ENCODE measurements at regions not wholly inside any gene's neighbourhood (a gene's known extent, or its start where the extent isn't known, plus 50 kb on each side); places are given as distances from the start of the nearest gene placed in this dataset.

- Histone ChIP-seq H3K27ac (ENCODE audit: low read depth, low read length) (no peak overlapping the region), H3K23ac (ENCODE audit: insufficient read length) (no peak overlapping the region), H3K9me3 (ENCODE audit: insufficient read depth in 2 of 2, low read depth in 1 of 2, low read length in 1 of 2) (no peaks in the 10 kb centered on the region), H3K4me2 (ENCODE audit: insufficient read depth in 1 of 2, low read depth in 2 of 2, low read length in 2 of 2) (no peak overlapping the region), H3K9ac (replicated peaks in 1 of 4; ENCODE audit: extremely low read depth in 1 of 4, low read depth in 3 of 4, low read length in 3 of 4) (no peak overlapping the region), H3K23me2 (ENCODE audit: low read depth, low read length) (no peaks in the 10 kb centered on the region), H3K56ac (replicated peaks; ENCODE audit: insufficient read length, low read depth, low read length) (no peak overlapping the region), H3K79me2 (ENCODE audit: control insufficient read depth in 1 of 2, insufficient read depth in 2 of 2, low read length in 2 of 2) (no peaks in the 10 kb centered on the region), H4K91ac (replicated peaks; ENCODE audit: insufficient read length, low read length) (no peak overlapping the region), H2BK20ac (ENCODE audit: low read length) (no peak overlapping the region), H3K14ac (ENCODE audit: insufficient read length) (no peak overlapping the region), H3K27me3 (replicated peaks in 1 of 4; ENCODE audit: control insufficient read depth in 3 of 4, extremely low read depth in 1 of 4, insufficient read depth in 3 of 4, low read length in 3 of 4) (no peaks in the 10 kb centered on the region), H3K18ac (ENCODE audit: extremely low read depth, low read length) (no peak overlapping the region), H3K36me3 (ENCODE audit: control insufficient read depth in 2 of 4, insufficient read depth in 4 of 4, low read length in 3 of 4) (no peaks in the 10 kb centered on the region), H2AFZ (ENCODE audit: low read length) (no peak overlapping the region), H4K8ac (ENCODE audit: extremely low read depth, insufficient read depth, low read length) (no peak overlapping the region), H2AK5ac (ENCODE audit: low read depth, low read length) (no peak overlapping the region), H4K5ac (ENCODE audit: insufficient read length, low read depth, low read length) (no peak overlapping the region), H3K4me3 (ENCODE audit: extremely low read depth in 1 of 4, insufficient read depth in 2 of 4, low read depth in 3 of 4, low read length in 4 of 4) (no peak overlapping the region), H2BK15ac (ENCODE audit: low read length) (no peak overlapping the region), H2BK5ac (ENCODE audit: low read depth, low read length) (no peak overlapping the region), H3K4ac (replicated peaks; ENCODE audit: insufficient read length, low read depth, low read length) (no peak overlapping the region), H2BK120ac (replicated peaks; ENCODE audit: low read depth, low read length) (no peak overlapping the region), H3K79me1 (ENCODE audit: low read depth, low read length) (no peaks in the 10 kb centered on the region), H2BK12ac (ENCODE audit: low read depth, low read length) (no peak overlapping the region), H4K20me1 (replicated peaks in 1 of 2; ENCODE audit: control insufficient read depth in 1 of 2, insufficient read depth in 2 of 2, low read length in 2 of 2) (no peaks in the 10 kb centered on the region), H3K4me1 (replicated peaks in 1 of 4; ENCODE audit: control insufficient read depth in 3 of 4, insufficient read depth in 4 of 4, low read length in 3 of 4) (no peaks in the 10 kb centered on the region)
- FAIRE-seq (no peak), DNase-seq (ENCODE audit: low read depth in 1 of 2, low spot score in 2 of 2) (no peak)
- TF ChIP-seq GTF2F1 (IDR thresholded peaks at IDR 0.05; ENCODE audit: borderline replicate concordance, low read depth, low read length) (no peak), CEBPB (IDR thresholded peaks at IDR 0.05; ENCODE audit: low read depth, low read length) (no peak), BCL11A (IDR thresholded peaks at IDR 0.05; ENCODE audit: low read depth in 2 of 2, low read length in 2 of 2) (no peak), SP4 (IDR thresholded peaks at IDR 0.05; ENCODE audit: low read length) (no peak)
- 86% methylated on average over 3 of the region's 3 CpGs; no CpG with 5 or more reads in 1 of the 2 experiments for WGBS, 2 experiments (ENCODE audit: extremely low coverage in 1 of 2, insufficient coverage in 1 of 2, insufficient read length in 1 of 2, insufficient replicate concordance in 2 of 2, low coverage in 1 of 2, low lambda C conversion rate in 2 of 2, missing lambda C conversion rate in 1 of 2)
- ChIA-PET CTCF (ENCODE audit: partially characterized antibody) (no interaction called here), POLR2A (ENCODE audit: partially characterized antibody) (no interaction called here)
Observed at GRCh38 chr4:71243091-71243833, 95.6 kb upstream of the SLC4A4 start.
